Naive B cell (primary cell): ENCODE measurements at regions not wholly inside any gene's neighbourhood (a gene's known extent, or its start where the extent isn't known, plus 50 kb on each side); places are given as distances from the start of the nearest gene placed in this dataset.

ENCODE experiments used
- ATAC-seq, 2 donors: fragments of 150-1000 bp; cut with Tn5 transposase; 2 replicates each; pipeline ENCODE4 v1.10.0; 2021; ENCODE audit warnings: low read depth in 2 of 2, mild to moderate bottlenecking in 2 of 2, moderate library complexity in 2 of 2
- DNase-seq: peaks from one replicate; pipeline ENCODE4 v3.0.0; 2022
- H3K27ac Mint-ChIP-seq, 6 donors: one replicate each; pipeline ENCODE4 v1.8.0; 2020 to 2022; ENCODE audit warnings: mild to moderate bottlenecking in 6 of 6, mixed read lengths in 6 of 6, moderate library complexity in 5 of 6, inconsistent platforms in 2 of 6
- H3K27me3 Mint-ChIP-seq, 3 donors: one replicate each; pipeline ENCODE4 v1.8.0; 2021 to 2022; ENCODE audit warnings: mixed read lengths in 3 of 3, mild to moderate bottlenecking in 1 of 3
- H3K36me3 Mint-ChIP-seq, 2 donors: one replicate each; pipeline ENCODE4 v1.8.0; 2020 to 2022; ENCODE audit warnings: mixed read lengths in 2 of 2, inconsistent platforms in 1 of 2, mild to moderate bottlenecking in 1 of 2
- H3K4me1 Mint-ChIP-seq, 3 donors: one replicate each; pipeline ENCODE4 v1.8.0; 2020 to 2022; ENCODE audit warnings: mixed read lengths in 3 of 3, inconsistent platforms in 1 of 3, mild to moderate bottlenecking in 1 of 3, moderate library complexity in 1 of 3
- H3K4me3 Mint-ChIP-seq, 8 donors: one replicate each; pipeline ENCODE4 v1.8.0; 2020 to 2022; ENCODE audit warnings: mild to moderate bottlenecking in 8 of 8, mixed read lengths in 8 of 8, moderate library complexity in 8 of 8, inconsistent platforms in 2 of 8
- H3K9me3 Mint-ChIP-seq, 7 donors: one replicate each; pipeline ENCODE4 v1.8.0; 2020 to 2022; ENCODE audit warnings: mixed read lengths in 7 of 7, mild to moderate bottlenecking in 5 of 7, inconsistent platforms in 2 of 7, moderate library complexity in 1 of 7

GRCh38 chr1:193614817-193615216 is 428.4 kb upstream of the B3GALT2 start:
- DNase-seq (no peak), ATAC-seq (no peak)
- H3K4me3 Mint-ChIP-seq: no peak overlapping the region
- peaks cover 0 to 4% (median 0%) of the 10 kb centered on the region in 7 donors for H3K9me3 Mint-ChIP-seq
- H3K4me1 Mint-ChIP-seq: peaks cover 4 to 10% (median 9%) of the 10 kb centered on the region in 3 donors
- no peaks in the 10 kb centered on the region for H3K27me3 Mint-ChIP-seq
- H3K27ac Mint-ChIP-seq: no peak overlapping the region
- H3K36me3 Mint-ChIP-seq: no peaks in the 10 kb centered on the region

GRCh38 chr1:193614275-193614674 is 427.9 kb upstream of the B3GALT2 start:
- H3K9me3 Mint-ChIP-seq: peaks cover 0 to 4% (median under 1%) of the 10 kb centered on the region in 7 donors
- DNase-seq: no peak

GRCh38 chr1:193613041-193613440 is 426.6 kb upstream of the B3GALT2 start:
- no peak for ATAC-seq
- Mint-ChIP-seq H3K27me3 (no peaks in the 10 kb centered on the region), H3K36me3 (peaks cover 6 to 9% of the 10 kb centered on the region in 2 donors), H3K4me3 (peak overlapping the region in 1 of 8 donors; percentile 22), H3K27ac (peak overlapping the region in 1 of 6 donors; percentile 86), H3K4me1 (peaks cover 4 to 10% (median 9%) of the 10 kb centered on the region in 3 donors), H3K9me3 (peaks cover 0 to 12% (median 7%) of the 10 kb centered on the region in 7 donors)
- DNase-seq: no peak

More at GRCh38 chr1:193614275-193614674, 427.9 kb upstream of the B3GALT2 start:
- peaks cover 4 to 10% (median 9%) of the 10 kb centered on the region in 3 donors for H3K4me1 Mint-ChIP-seq
- no peak overlapping the region for H3K27ac Mint-ChIP-seq
- no peak for ATAC-seq
- H3K36me3 Mint-ChIP-seq: no peaks in the 10 kb centered on the region
- H3K4me3 Mint-ChIP-seq: no peak overlapping the region
- H3K27me3 Mint-ChIP-seq: no peaks in the 10 kb centered on the region

GRCh38 chr1:193609592-193609991 is 423.2 kb upstream of the B3GALT2 start:
- DNase-seq (no peak), ATAC-seq (no peak)
- H3K36me3 Mint-ChIP-seq: peaks cover 6 to 9% of the 10 kb centered on the region in 2 donors
- peaks cover 0 to 12% (median 7%) of the 10 kb centered on the region in 7 donors for H3K9me3 Mint-ChIP-seq
- H3K4me3 Mint-ChIP-seq: no peak overlapping the region
- no peaks in the 10 kb centered on the region for H3K27me3 Mint-ChIP-seq
- H3K27ac Mint-ChIP-seq: no peak overlapping the region
- H3K4me1 Mint-ChIP-seq: peaks cover 0 to 10% (median 9%) of the 10 kb centered on the region in 3 donors

GRCh38 chr1:193607787-193608186 is 421.4 kb upstream of the B3GALT2 start:
- DNase-seq (no peak), ATAC-seq (no peak)
- Mint-ChIP-seq H3K4me3 (no peak overlapping the region), H3K36me3 (peaks cover 6 to 9% of the 10 kb centered on the region in 2 donors), H3K27me3 (peaks cover 0 to 4% (median 0%) of the 10 kb centered on the region in 3 donors), H3K27ac (no peak overlapping the region), H3K9me3 (peaks cover 0 to 12% (median 7%) of the 10 kb centered on the region in 7 donors), H3K4me1 (no peaks in the 10 kb centered on the region)

- Mint-ChIP-seq H3K27ac (no peak overlapping the region), H3K27me3 (peaks cover 0 to 4% (median 0%) of the 10 kb centered on the region in 3 donors), H3K9me3 (peaks cover 0 to 12% (median 7%) of the 10 kb centered on the region in 7 donors), H3K36me3 (peaks cover 6 to 9% of the 10 kb centered on the region in 2 donors), H3K4me1 (no peaks in the 10 kb centered on the region), H3K4me3 (no peak overlapping the region)
- ATAC-seq (no peak), DNase-seq (no peak)
Observed at GRCh38 chr1:193606035-193606434, 419.6 kb upstream of the B3GALT2 start.

- Mint-ChIP-seq H3K27me3 (peaks cover 0 to 4% (median 0%) of the 10 kb centered on the region in 3 donors), H3K9me3 (no peaks in the 10 kb centered on the region), H3K27ac (peak overlapping the region in 2 of 6 donors; percentile 6 to 18), H3K36me3 (no peaks in the 10 kb centered on the region), H3K4me3 (no peak overlapping the region), H3K4me1 (no peaks in the 10 kb centered on the region)
- ATAC-seq: no peak
- DNase-seq: no peak
Observed at GRCh38 chr1:193602705-193603104, 416.3 kb upstream of the B3GALT2 start.

GRCh38 chr1:193593147-193593885 is 406.9 kb upstream of the B3GALT2 start:
- no peak for ATAC-seq
- peak overlapping the region in 6 of 8 donors; percentile 7 to 74 (median 45) for H3K4me3 Mint-ChIP-seq
- no peak for DNase-seq
- H3K27ac Mint-ChIP-seq: peak overlapping the region in 3 of 6 donors; percentile 40 to 72 (median 71)
- H3K36me3 Mint-ChIP-seq: no peaks in the 10 kb centered on the region
- peaks cover 0 to 4% (median 0%) of the 10 kb centered on the region in 3 donors for H3K27me3 Mint-ChIP-seq
- H3K9me3 Mint-ChIP-seq: peaks cover 0 to 3% (median 0%) of the 10 kb centered on the region in 7 donors
- peaks cover 9 to 29% (median 25%) of the 10 kb centered on the region in 3 donors for H3K4me1 Mint-ChIP-seq

GRCh38 chr1:193592317-193592716 is 405.9 kb upstream of the B3GALT2 start:
- peak overlapping the region in 1 of 6 donors; percentile 59 for H3K27ac Mint-ChIP-seq
- ATAC-seq (no peak), DNase-seq (no peak)
- no peaks in the 10 kb centered on the region for H3K36me3 Mint-ChIP-seq
- H3K27me3 Mint-ChIP-seq: peaks cover 0 to 4% (median 0%) of the 10 kb centered on the region in 3 donors
- H3K9me3 Mint-ChIP-seq: peaks cover 0 to 3% (median 0%) of the 10 kb centered on the region in 7 donors
- no peak overlapping the region for H3K4me3 Mint-ChIP-seq
- H3K4me1 Mint-ChIP-seq: peaks cover 9 to 29% (median 25%) of the 10 kb centered on the region in 3 donors

GRCh38 chr1:193590102-193590501 is 403.7 kb upstream of the B3GALT2 start:
- DNase-seq: no peak
- Mint-ChIP-seq H3K27ac (no peak overlapping the region), H3K4me3 (no peak overlapping the region), H3K4me1 (peaks cover 5 to 21% (median 13%) of the 10 kb centered on the region in 3 donors), H3K9me3 (no peaks in the 10 kb centered on the region), H3K36me3 (no peaks in the 10 kb centered on the region), H3K27me3 (peaks cover 0 to 4% (median 0%) of the 10 kb centered on the region in 3 donors)
- no peak for ATAC-seq

GRCh38 chr1:193589597-193590040 is 403.2 kb upstream of the B3GALT2 start:
- ATAC-seq: no peak
- no peak for DNase-seq
- H3K36me3 Mint-ChIP-seq: no peaks in the 10 kb centered on the region
- H3K4me3 Mint-ChIP-seq: no peak overlapping the region
- H3K27ac Mint-ChIP-seq: peak overlapping the region in 2 of 6 donors; percentile 41 to 61
- peaks cover 5 to 17% (median 9%) of the 10 kb centered on the region in 3 donors for H3K4me1 Mint-ChIP-seq
- H3K9me3 Mint-ChIP-seq: no peaks in the 10 kb centered on the region
- peaks cover 0 to 4% (median 0%) of the 10 kb centered on the region in 3 donors for H3K27me3 Mint-ChIP-seq

- H3K27ac Mint-ChIP-seq: peak overlapping the region in 1 of 6 donors; percentile 59
- H3K4me1 Mint-ChIP-seq: peaks cover 5 to 9% (median 8%) of the 10 kb centered on the region in 3 donors
- no peak overlapping the region for H3K4me3 Mint-ChIP-seq
- H3K27me3 Mint-ChIP-seq: peaks cover 0 to 4% (median 4%) of the 10 kb centered on the region in 3 donors
- ATAC-seq: no peak
- DNase-seq: no peak
- no peaks in the 10 kb centered on the region for H3K9me3 Mint-ChIP-seq
- no peaks in the 10 kb centered on the region for H3K36me3 Mint-ChIP-seq
Observed at GRCh38 chr1:193588311-193589082, 402.1 kb upstream of the B3GALT2 start.

- Mint-ChIP-seq H3K27me3 (peaks cover 8 to 19% (median 15%) of the 10 kb centered on the region in 3 donors), H3K36me3 (peaks cover 0 to 12% of the 10 kb centered on the region in 2 donors), H3K4me3 (no peak overlapping the region), H3K4me1 (no peaks in the 10 kb centered on the region), H3K9me3 (peaks cover 0 to 7% (median 0%) of the 10 kb centered on the region in 7 donors), H3K27ac (peak overlapping the region in 1 of 6 donors; percentile 2)
- DNase-seq: no peak
- no peak for ATAC-seq
Observed at GRCh38 chr1:193584731-193585239, 398.4 kb upstream of the B3GALT2 start.
